Prostate gland (tissue), 2 donors: ENCODE measurements at regions not wholly inside any gene's neighbourhood (a gene's known extent, or its start where the extent isn't known, plus 50 kb on each side); places are given as distances from the start of the nearest gene placed in this dataset.

Source experiments
- DNase-seq: peaks from one replicate; pipeline ENCODE4 v3.0.0-alpha.2; 2019; ENCODE audit warnings: low spot score
- H3K27ac ChIP-seq, 2 donors: fragments of 200-600 bp; sonication (generic); 2 replicates each; pipeline ENCODE4 v1.5.1; 2017 to 2019
- H3K27me3 ChIP-seq: fragments of 200-600 bp; sonication (generic); replicated peaks from 2 replicates; pipeline ENCODE4 v1.5.1; 2019; ENCODE audit not compliant: insufficient read depth
- H3K36me3 ChIP-seq, 2 donors: fragments of 200-600 bp; sonication (generic); 1 replicate in 1 of 2; 2 replicates in 1 of 2; pipeline versions ENCODE4 v1.5.1 to v1.8.1; 2017 to 2019
- H3K4me1 ChIP-seq: fragments of 200-600 bp; sonication (generic); replicated peaks from 2 replicates; pipeline ENCODE4 v1.5.1; 2019
- H3K4me3 ChIP-seq, 2 donors: fragments of 200-600 bp; sonication (generic); 2 replicates each; pipeline ENCODE4 v1.5.1; 2017 to 2019
- H3K9me3 ChIP-seq: fragments of 200-600 bp; sonication (generic); 2 replicates; pipeline ENCODE4 v1.5.1; 2017
- CTCF ChIP-seq, 4 experiments: fragments of 200-600 bp in 2 of 4; fragments of 450-650 bp in 2 of 4; sonication (generic) in 2 of 4; IDR thresholded peaks; 1 replicate in 3 of 4; 2 replicates in 1 of 4; pipeline ENCODE4 v1.5.1; 2016 to 2019; ENCODE audit warnings: antibody characterized with exemption in 4 of 4, mild to moderate bottlenecking in 2 of 4, moderate library complexity in 2 of 4
- POLR2A ChIP-seq: fragments of 450-650 bp; IDR thresholded peaks from one replicate; pipeline ENCODE4 v1.6.1; 2016; ENCODE audit warnings: antibody characterized with exemption, mild to moderate bottlenecking
- POLR2AphosphoS5 ChIP-seq: sonication (generic); formaldehyde crosslinking; IDR thresholded peaks from one replicate; pipeline ENCODE4 v1.6.1; 2017; ENCODE audit warnings: antibody characterized with exemption
- WGBS: methylation state at CpG from one replicate; pipeline ENCODE4 v1.1.5; 2018; 5-methylcytosine and 5-hydroxymethylcytosine counted together
- intact Hi-C: fragments of 100-400 bp; cut with DNase I; formaldehyde crosslinking; loops from one replicate; pipeline ENCODE4 v1.14.2; 2022

GRCh38 chr10:128711806-128712205 lies 585.6 kb upstream of the MKI67 start:
- no peak for DNase-seq

GRCh38 chr10:128712661-128713400 lies 586.6 kb upstream of the MKI67 start:
- TF ChIP-seq POLR2AphosphoS5 (no peak), CTCF (IDR thresholded peaks at IDR 0.05) (no peak), POLR2A (no peak)
- no peaks in the 10 kb centered on the region for H3K4me1 ChIP-seq
- DNase-seq = no peak
- H3K27me3 ChIP-seq = no peaks in the 10 kb centered on the region
- intact Hi-C loops = no loop called here
- H3K9me3 ChIP-seq = no peaks in the 10 kb centered on the region
- no peak overlapping the region for H3K27ac ChIP-seq
- H3K36me3 ChIP-seq = no peaks in the 10 kb centered on the region
- 93% methylated on average over 18 of the region's 18 CpGs for whole genome bisulfite sequencing
- H3K4me3 ChIP-seq = no peak overlapping the region

More at GRCh38 chr10:128711806-128712205, 585.6 kb upstream of the MKI67 start:
- no peaks in the 10 kb centered on the region for H3K36me3 ChIP-seq
- H3K4me1 ChIP-seq = no peaks in the 10 kb centered on the region
- no peaks in the 10 kb centered on the region for H3K9me3 ChIP-seq
- no peak overlapping the region for H3K4me3 ChIP-seq
- TF ChIP-seq POLR2AphosphoS5 = no peak
- TF ChIP-seq CTCF (IDR thresholded peaks at IDR 0.05) = no peak
- TF ChIP-seq POLR2A = no peak
- no peaks in the 10 kb centered on the region for H3K27me3 ChIP-seq
- no peak overlapping the region for H3K27ac ChIP-seq
- 79% methylated on average over 9 of the region's 9 CpGs for WGBS
- intact Hi-C loops = no loop called here

- WGBS = 78% methylated on average over 5 of the region's 5 CpGs
- no peaks in the 10 kb centered on the region for H3K27me3 ChIP-seq
- TF ChIP-seq POLR2AphosphoS5 (no peak), CTCF (IDR thresholded peaks at IDR 0.05) (no peak), POLR2A (no peak)
- no peaks in the 10 kb centered on the region for H3K4me1 ChIP-seq
- no peak for DNase-seq
- H3K4me3 ChIP-seq = no peak overlapping the region
- no peak overlapping the region for H3K27ac ChIP-seq
- H3K36me3 ChIP-seq = no peaks in the 10 kb centered on the region
- no peaks in the 10 kb centered on the region for H3K9me3 ChIP-seq
- intact Hi-C loops = no loop called here
These were observed 587.2 kb upstream of the MKI67 start for GRCh38 chr10:128713471-128713870.

GRCh38 chr10:128713874-128714570 lies 587.8 kb upstream of the MKI67 start:
- no peak overlapping the region for H3K27ac ChIP-seq
- no peaks in the 10 kb centered on the region for H3K36me3 ChIP-seq
- WGBS = 77% methylated on average over 6 of the region's 6 CpGs
- H3K4me1 ChIP-seq = no peaks in the 10 kb centered on the region
- no peaks in the 10 kb centered on the region for H3K27me3 ChIP-seq
- no peak for DNase-seq
- intact Hi-C loops = no loop called here
- H3K4me3 ChIP-seq = no peak overlapping the region
- TF ChIP-seq POLR2A (no peak), POLR2AphosphoS5 (no peak), CTCF (IDR thresholded peaks at IDR 0.05) (no peak)
- H3K9me3 ChIP-seq = no peaks in the 10 kb centered on the region
